HG03108 (cell line): ENCODE measurements at regions not wholly inside any gene's neighbourhood (a gene's known extent, or its start where the extent isn't known, plus 50 kb on each side); places are given as distances from the start of the nearest gene placed in this dataset.
"Not testable (repeated sequence)": the region's sequence is repeated elsewhere in the genome, so short reads cannot be mapped to it uniquely, and the experiment has no call there.

ENCODE experiments used
- ATAC-seq: cut with Tn5 transposase; IDR thresholded peaks from one replicate; pipeline ENCODE4 v1.9.1; 2021; ENCODE audit warnings: moderate library complexity; ENCODE audit not compliant: unreplicated experiment

GRCh38 chr16:73418691-73419090 lies 370.8 kb upstream of the ZFHX3 start:
- ATAC-seq: no peak

DNA sequence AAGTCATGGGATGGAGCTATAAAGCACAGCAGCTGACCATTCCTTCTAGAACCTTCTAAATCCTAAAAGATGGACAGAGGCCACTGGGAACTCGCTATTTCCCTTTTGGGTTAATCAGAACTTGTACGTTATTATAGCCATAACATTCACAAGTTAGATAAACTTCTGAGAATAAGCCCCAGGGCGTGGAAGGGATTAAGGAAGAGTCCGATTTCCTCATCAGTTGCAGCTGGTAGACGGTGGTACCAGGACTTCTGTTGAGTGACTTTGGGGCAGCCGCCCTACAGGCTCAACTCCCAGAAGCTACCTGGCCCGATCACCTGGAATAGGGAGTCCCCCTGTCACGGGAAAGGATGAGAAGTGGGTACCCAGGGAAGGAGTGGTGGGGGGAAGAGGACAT lies 370.1 kb upstream of the ZFHX3 start:
- no peak for ATAC-seq

GRCh38 chr16:73415286-73415685 lies 367.4 kb upstream of the ZFHX3 start:
- no peak for ATAC-seq

DNA sequence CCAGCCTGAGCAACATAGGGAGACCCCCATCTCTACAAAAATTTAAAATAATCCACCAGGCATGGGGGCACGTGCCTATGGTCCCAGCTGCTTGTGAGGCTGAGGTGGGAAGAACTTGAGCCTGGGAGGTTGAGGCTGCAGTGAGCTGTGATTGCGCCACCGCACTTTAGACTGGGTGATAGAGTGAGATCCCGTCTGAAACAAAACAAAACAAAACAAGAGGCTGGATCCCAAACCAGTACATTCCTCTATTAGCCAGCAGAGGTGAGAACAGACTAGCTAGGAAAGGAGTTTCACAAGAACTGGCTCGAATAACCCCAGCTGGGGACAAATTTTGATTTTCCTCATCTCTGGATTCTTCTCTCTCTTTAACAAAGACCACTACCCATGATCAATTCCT lies 366.7 kb upstream of the ZFHX3 start:
- no peak for ATAC-seq

GRCh38 chr16:73413830-73414190 lies 365.9 kb upstream of the ZFHX3 start:
- no peak for ATAC-seq

- no peak for ATAC-seq
Measured at GRCh38 chr16:73413091-73413829, 365.3 kb upstream of the ZFHX3 start.

GRCh38 chr16:73412416-73412815 lies 364.5 kb upstream of the ZFHX3 start:
- no peak for ATAC-seq

GRCh38 chr16:73408716-73409115 lies 360.8 kb upstream of the ZFHX3 start:
- no peak for ATAC-seq

GRCh38 chr16:73408311-73408710 lies 360.4 kb upstream of the ZFHX3 start:
- no peak for ATAC-seq

GRCh38 chr16:73405851-73406250 lies 357.9 kb upstream of the ZFHX3 start:
- ATAC-seq: no peak

- ATAC-seq: no peak
Measured at GRCh38 chr16:73404001-73404400, 356.1 kb upstream of the ZFHX3 start.

DNA sequence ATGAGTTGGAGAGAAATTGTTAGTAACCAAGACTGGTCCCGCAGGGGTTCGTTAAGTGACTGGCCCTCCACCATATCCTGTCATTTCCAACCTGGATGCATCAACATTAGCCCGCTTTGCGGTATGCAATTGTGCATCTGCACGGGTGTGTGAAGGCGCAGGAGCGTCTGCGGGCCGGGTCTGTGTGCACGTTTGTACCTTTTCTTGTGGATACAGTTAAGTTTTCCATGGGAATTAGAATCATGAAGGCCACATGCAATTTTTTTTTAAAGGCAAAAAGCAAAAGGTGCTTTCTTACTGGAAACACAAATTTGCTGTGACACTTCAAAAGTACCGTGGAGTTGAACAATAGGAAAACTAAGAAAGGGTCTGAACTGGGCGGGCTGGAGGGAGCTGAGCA lies 355.4 kb upstream of the ZFHX3 start:
- ATAC-seq: no peak

DNA sequence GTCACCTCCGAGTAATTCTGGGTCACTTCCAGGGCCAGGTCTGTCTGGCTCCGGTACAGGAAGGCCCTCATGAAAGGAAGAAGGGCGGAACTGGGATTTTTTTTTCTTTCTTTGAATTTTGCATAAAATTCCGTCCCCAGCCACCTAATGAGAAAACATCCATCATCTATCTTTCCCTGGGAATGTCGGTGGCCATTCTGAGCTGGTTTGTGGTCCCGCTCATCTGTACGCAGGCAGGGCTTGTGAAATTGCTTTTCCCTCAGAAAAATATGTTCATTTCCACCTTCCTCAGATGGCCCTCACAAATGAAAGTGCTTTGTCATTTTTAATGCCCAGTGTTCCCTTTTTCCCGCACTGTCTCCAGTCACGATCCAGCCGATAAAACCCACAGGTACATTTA lies 353.0 kb upstream of the ZFHX3 start:
- no peak for ATAC-seq

- ATAC-seq: no peak
Measured at GRCh38 chr16:73399997-73400396, 352.1 kb upstream of the ZFHX3 start.

- ATAC-seq: no peak
Measured at GRCh38 chr16:73399486-73399885, 351.6 kb upstream of the ZFHX3 start.

- ATAC-seq: not testable (repeated sequence)
Measured at GRCh38 chr16:73398604-73399003, 350.7 kb upstream of the ZFHX3 start.

DNA sequence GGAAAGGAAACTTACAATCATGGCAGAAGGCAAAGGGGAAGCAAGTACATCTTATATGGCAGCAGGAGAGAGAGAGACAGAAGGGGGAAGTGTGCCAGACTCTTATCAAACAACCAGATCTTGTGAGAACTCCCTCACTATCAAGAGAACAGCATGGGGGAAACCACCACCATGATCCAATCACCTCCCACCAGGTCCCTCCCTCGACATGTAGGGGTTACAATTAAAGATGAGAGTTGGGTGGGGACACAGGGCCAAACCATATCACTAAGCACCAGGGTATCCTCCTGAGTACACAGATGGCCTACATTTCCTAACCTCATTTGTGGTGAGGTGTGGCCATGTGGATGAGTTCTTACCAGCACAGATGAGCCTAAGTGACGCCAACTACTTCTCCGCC lies 348.6 kb upstream of the ZFHX3 start:
- ATAC-seq: no peak

DNA sequence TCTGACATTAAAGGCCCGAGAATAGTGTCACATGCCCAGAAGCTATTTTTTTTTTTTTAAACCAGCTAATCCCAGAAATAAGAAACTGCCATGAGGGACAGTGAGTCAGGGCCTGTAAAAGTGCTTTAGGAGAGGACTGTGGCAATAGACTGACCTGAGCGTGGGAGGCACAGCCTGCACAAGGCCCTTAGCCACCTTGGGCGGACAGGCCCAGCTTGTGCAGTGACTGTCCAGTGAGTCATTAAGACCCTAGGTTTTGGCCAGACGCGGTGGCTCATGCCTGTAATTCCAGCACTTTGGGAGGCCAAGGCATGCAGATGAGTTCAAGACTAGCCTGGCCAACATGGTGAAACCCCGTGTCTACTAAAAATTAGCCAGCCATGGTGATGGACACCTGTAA lies 343.0 kb upstream of the ZFHX3 start:
- ATAC-seq: no peak

DNA sequence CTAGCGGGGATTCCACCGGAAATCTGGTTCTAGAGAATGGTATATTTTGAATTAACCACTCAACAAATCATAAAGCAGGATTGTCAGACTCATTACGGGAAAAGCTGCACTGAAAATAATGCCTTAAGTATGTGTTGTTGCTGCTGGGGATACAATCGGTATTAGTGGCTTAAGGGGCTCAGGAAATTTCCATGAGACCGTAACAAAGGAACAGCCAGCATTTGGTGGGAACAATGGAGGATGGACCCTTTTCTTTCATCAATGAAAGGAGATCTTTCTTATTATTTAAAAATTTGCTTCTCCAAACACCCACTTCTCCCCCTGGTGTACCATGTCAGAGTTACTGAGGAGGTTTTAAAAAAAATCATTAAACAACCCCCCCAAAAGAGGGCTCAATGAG lies 342.6 kb upstream of the ZFHX3 start:
- ATAC-seq: no peak

DNA sequence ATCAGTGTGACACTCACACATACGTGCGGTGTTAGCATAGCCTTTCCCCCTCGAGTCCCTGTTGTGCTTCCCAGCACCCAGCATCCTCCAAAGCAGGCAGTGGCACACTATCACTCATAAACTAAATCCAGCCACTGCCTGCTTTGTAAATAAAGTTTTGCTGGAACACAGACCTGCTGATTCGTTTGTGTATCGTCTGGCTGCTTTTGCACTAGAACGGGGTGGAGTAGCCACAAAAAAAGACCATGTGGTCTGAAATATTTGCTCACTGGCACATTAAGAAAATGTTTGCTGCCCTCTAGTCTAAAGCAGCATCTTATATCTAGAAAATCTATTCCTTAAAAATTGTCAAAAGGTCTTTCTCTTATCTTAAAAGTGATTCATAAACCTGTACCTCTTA lies 341.2 kb upstream of the ZFHX3 start:
- no peak for ATAC-seq

DNA sequence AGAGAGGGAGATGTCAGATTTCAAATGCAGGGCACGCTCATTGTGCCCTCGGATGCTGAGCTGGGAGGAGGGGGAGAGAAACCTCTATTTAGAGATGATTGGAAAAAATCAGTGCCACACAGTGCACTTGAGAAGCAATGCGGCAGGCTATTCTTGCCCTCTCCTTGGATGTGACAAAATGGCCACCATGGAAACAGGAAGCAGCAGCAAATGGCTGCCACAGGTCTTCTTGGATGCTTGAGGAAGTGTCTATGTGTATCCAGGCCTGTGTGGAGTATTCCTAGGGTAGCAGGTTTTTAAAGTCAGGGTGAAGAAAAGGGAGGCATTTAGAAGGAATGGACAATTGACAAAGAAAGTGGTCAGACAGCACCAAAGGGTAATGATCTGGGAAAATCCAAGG lies 340.1 kb upstream of the ZFHX3 start:
- no peak for ATAC-seq

DNA sequence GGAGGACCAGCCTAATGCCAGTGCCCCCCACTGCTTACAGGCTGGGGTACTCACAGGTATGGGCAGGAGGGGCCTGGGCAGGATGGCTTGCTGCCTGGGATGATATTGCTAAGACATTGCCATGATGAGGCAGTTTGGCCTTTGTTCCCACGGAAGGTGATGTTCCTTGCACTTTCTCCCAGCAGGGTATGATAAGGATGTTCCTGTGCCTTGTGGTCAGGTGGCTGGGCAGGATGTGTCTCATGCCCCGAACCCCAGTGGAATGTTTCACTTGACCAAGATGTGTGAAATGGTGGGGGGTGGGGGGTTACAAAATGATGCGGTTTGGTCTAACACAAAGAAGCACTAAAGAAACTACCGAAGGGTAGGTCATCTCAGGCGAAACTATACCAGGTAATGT lies 337.8 kb upstream of the ZFHX3 start:
- ATAC-seq: no peak

- no peak for ATAC-seq
Measured at GRCh38 chr16:73384506-73385089, 336.7 kb upstream of the ZFHX3 start.
